ENCODE measurements at regions not wholly inside any gene's neighbourhood (a gene's known extent, or its start where the extent isn't known, plus 50 kb on each side); places are given as distances from the start of the nearest gene placed in this dataset.

DNA sequence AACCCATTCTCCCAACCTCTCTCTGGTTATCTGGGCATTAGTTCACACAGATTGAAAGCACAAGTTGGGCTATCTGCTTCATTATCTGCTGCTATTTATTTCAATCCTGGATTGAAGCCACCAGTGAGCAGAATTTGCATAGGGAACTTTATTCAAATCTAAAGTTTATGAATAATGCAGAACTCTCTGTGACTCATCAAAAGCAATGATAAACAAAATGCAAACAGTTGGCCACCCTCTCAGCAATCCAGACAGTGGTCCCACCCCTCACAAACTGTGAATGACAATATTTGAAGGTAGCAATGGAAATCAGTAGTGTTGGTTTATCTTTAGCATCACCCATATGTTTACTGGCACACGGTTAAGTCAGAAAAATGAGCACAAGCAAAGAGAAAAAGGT, 106.8 kb upstream of the TMEM178A start:
- DNase-seq, result no peak
- Histone ChIP-seq H3K9me3 (ENCODE audit: insufficient read depth, low read depth) (peaks cover 7% of the 10 kb centered on the region), H3K27ac (no peak overlapping the region), H3K4me2 (no peak overlapping the region), H3K4me1 (replicated peaks; ENCODE audit: insufficient read depth) (no peaks in the 10 kb centered on the region), H3K27me3 (ENCODE audit: insufficient read depth, low read depth) (no peaks in the 10 kb centered on the region), H3K9me2 (ENCODE audit: insufficient read depth) (no peaks in the 10 kb centered on the region), H3K36me3 (ENCODE audit: low read depth) (no peaks in the 10 kb centered on the region), H2AFZ (no peak overlapping the region), H4K20me1 (ENCODE audit: insufficient read depth) (no peaks in the 10 kb centered on the region), H3K4me3 (no peak overlapping the region), H3K79me2 (ENCODE audit: low read depth) (no peaks in the 10 kb centered on the region), H3F3A (ENCODE audit: insufficient read depth, low read depth) (no peaks in the 10 kb centered on the region)
- ChIA-PET CTCF (no interaction called here), POLR2A (ENCODE audit: unreplicated experiment) (no interaction called here)
- TF ChIP-seq EZH2 (IDR thresholded peaks at IDR 0.05; ENCODE audit: low read depth), result no peak
- TF ChIP-seq CTCF (conservative IDR thresholded peaks at IDR 0.05), result no peak
- BruUV-seq (replicated peaks), result no TSS peak
- intact Hi-C loops (cut with micrococcal nuclease; ENCODE audit: unreplicated experiment), result no loop called here

DNA sequence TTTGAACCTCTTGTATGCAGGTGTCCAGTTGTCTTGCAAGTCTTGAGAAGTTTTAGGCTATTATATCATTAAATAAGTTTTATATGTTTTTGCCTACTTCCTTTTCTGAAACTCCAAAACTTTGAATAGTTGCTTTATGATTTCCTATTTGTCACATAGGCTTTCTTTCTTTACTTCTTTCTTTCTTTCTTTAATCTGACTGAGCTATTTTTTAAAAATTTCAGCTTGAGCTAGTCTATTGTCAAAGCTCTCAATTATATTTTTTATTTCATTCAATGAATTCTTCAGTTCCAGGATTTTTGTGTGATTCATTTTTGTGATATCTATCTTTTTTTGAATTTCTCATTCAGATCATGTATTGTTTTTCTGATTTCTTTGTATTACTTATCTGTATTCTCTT, 102.1 kb upstream of the TMEM178A start:
- POLR2A ChIA-PET (ENCODE audit: unreplicated experiment), result no interaction called here
- no peaks in the 10 kb centered on the region for H3K36me3 ChIP-seq (ENCODE audit: low read depth)

DNA sequence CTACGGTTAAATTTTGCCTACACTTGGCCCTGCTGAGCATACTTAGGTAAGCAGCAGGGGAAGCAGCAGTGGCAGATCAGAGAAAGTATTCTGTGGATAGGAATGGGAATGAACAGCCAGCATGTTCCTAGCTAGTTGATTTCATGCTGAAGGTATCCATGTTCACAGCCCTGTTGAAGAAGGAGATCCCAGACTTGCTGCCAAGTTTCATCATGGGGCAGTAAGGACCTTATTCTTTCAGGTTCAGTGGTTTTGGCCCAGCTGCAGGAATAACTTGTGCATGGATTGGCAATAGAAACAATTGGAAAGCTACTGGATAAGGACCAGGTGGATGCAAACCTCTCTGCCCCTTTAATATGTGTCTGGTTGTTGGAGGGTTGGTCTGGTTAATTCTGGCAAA, 98.2 kb upstream of the TMEM178A start:
- DNase-seq, result no peak
- H3K4me2 ChIP-seq, result peak overlapping the region; percentile 84
- no peaks in the 10 kb centered on the region for H3K27me3 ChIP-seq (ENCODE audit: insufficient read depth, low read depth)
- peaks cover 17% of the 10 kb centered on the region for H3K9me3 ChIP-seq (ENCODE audit: insufficient read depth, low read depth)
- H3K27ac ChIP-seq, result peak overlapping the region; percentile 83
- ChIA-PET CTCF (interaction anchor here (0.6 kb wide), 1 partner anchor 159 kb away, joined by 4 read pairs; no protein-coding TSS in a partner anchor), POLR2A (ENCODE audit: unreplicated experiment) (interaction anchor here (0.6 to 0.8 kb wide), 3 partner anchors 16 to 816 kb away, joined by 4 to 9 read pairs (median 7); partner anchors contain the start of gene SRSF7)
- H3K4me3 ChIP-seq, result peak overlapping the region; percentile 40; the same call in 1 of the 2 replicates
- H4K20me1 ChIP-seq (ENCODE audit: insufficient read depth), result no peaks in the 10 kb centered on the region
- TF ChIP-seq EZH2 (IDR thresholded peaks at IDR 0.05; ENCODE audit: low read depth) (no peak), CTCF (conservative IDR thresholded peaks at IDR 0.05) (no peak)
- H3K79me2 ChIP-seq (ENCODE audit: low read depth), result no peaks in the 10 kb centered on the region
- H3F3A ChIP-seq (ENCODE audit: insufficient read depth, low read depth), result peaks cover 28% of the 10 kb centered on the region
- H3K4me1 ChIP-seq (replicated peaks; ENCODE audit: insufficient read depth), result peaks cover 49% of the 10 kb centered on the region
- no peak overlapping the region for H2AFZ ChIP-seq
- intact Hi-C loops (cut with micrococcal nuclease; ENCODE audit: unreplicated experiment), result no loop called here
- no peaks in the 10 kb centered on the region for H3K36me3 ChIP-seq (ENCODE audit: low read depth)
- BruUV-seq (replicated peaks), result no TSS peak
- no peaks in the 10 kb centered on the region for H3K9me2 ChIP-seq (ENCODE audit: insufficient read depth)

More for the DNA sequence above, 102.1 kb upstream of the TMEM178A start:
- Histone ChIP-seq H3K27ac (no peak overlapping the region), H3K27me3 (ENCODE audit: insufficient read depth, low read depth) (no peaks in the 10 kb centered on the region), H3K4me1 (replicated peaks; ENCODE audit: insufficient read depth) (peaks cover 23% of the 10 kb centered on the region), H2AFZ (no peak overlapping the region), H3K9me2 (ENCODE audit: insufficient read depth) (no peaks in the 10 kb centered on the region), H3K4me2 (no peak overlapping the region), H3K79me2 (ENCODE audit: low read depth) (no peaks in the 10 kb centered on the region), H4K20me1 (ENCODE audit: insufficient read depth) (no peaks in the 10 kb centered on the region), H3K9me3 (ENCODE audit: insufficient read depth, low read depth) (peaks cover 11% of the 10 kb centered on the region), H3F3A (ENCODE audit: insufficient read depth, low read depth) (peaks cover 15% of the 10 kb centered on the region), H3K4me3 (no peak overlapping the region)
- no peak for TF ChIP-seq CTCF (conservative IDR thresholded peaks at IDR 0.05)
- TF ChIP-seq EZH2 (IDR thresholded peaks at IDR 0.05; ENCODE audit: low read depth), result no peak
- DNase-seq, result no peak
- CTCF ChIA-PET, result no interaction called here
- intact Hi-C loops (cut with micrococcal nuclease; ENCODE audit: unreplicated experiment), result no loop called here
- no TSS peak for BruUV-seq (replicated peaks)
